SK-N-SH treated with all-trans-retinoic acid at 6 μM for 48 hours (cell line): ENCODE measurements at regions not wholly inside any gene's neighbourhood (a gene's known extent, or its start where the extent isn't known, plus 50 kb on each side); places are given as distances from the start of the nearest gene placed in this dataset.

ENCODE experiments used
- ATAC-seq: fragments of 200-7000 bp; cut with Tn5 transposase; 3 replicates; pipeline ENCODE4 v1.9.1; 2020; ENCODE audit warnings: mild to moderate bottlenecking, moderate library complexity
- ARNTL ChIP-seq: fragments of 450-650 bp; formaldehyde crosslinking; IDR thresholded peaks from 2 replicates; pipeline ENCODE4 v1.5.0; 2020; ENCODE audit warnings: low read depth, mild to moderate bottlenecking, moderate library complexity, borderline replicate concordance
- BACH2 ChIP-seq: fragments of 250-450 bp; sonication (Bioruptor Pico); IDR thresholded peaks from 2 replicates; pipeline ENCODE4 v1.9.0; 2021; ENCODE audit warnings: mild to moderate bottlenecking, borderline replicate concordance
- CSDC2 ChIP-seq: fragments of 250-450 bp; sonication (Bioruptor Pico); IDR thresholded peaks from 2 replicates; pipeline ENCODE4 v1.5.0; 2020; ENCODE audit warnings: mild to moderate bottlenecking, moderate library complexity
- ESRRG ChIP-seq: fragments of 250-450 bp; sonication (Bioruptor Pico); IDR thresholded peaks from 2 replicates; pipeline ENCODE4 v1.6.1; 2021; ENCODE audit warnings: mild to moderate bottlenecking
- GLIS3 ChIP-seq: fragments of 250-450 bp; sonication (Bioruptor Pico); IDR thresholded peaks from 2 replicates; pipeline ENCODE4 v1.5.0; 2020; ENCODE audit warnings: mild to moderate bottlenecking, moderate library complexity
- ISL1 ChIP-seq: fragments of 250-450 bp; sonication (Bioruptor Pico); IDR thresholded peaks from 2 replicates; pipeline ENCODE4 v2.1.2; 2022; ENCODE audit warnings: mild to moderate bottlenecking, moderate library complexity
- OSR1 ChIP-seq: fragments of 250-450 bp; sonication (Bioruptor Pico); IDR thresholded peaks from 2 replicates; pipeline ENCODE4 v1.8.0; 2022; ENCODE audit warnings: moderate library complexity, mild to moderate bottlenecking, inconsistent platforms
- PPARA ChIP-seq: fragments of 250-450 bp; sonication (Bioruptor Pico); IDR thresholded peaks from 2 replicates; pipeline ENCODE4 v1.5.0; 2020; ENCODE audit warnings: mild to moderate bottlenecking, borderline replicate concordance
- RARB ChIP-seq: fragments of 250-450 bp; sonication (Bioruptor Pico); IDR thresholded peaks from 2 replicates; pipeline ENCODE4 v1.8.0; 2021; ENCODE audit warnings: mild to moderate bottlenecking, moderate library complexity
- SNAI2 ChIP-seq: fragments of 250-450 bp; sonication (Bioruptor Pico); IDR thresholded peaks from 2 replicates; pipeline ENCODE4 v1.5.0; 2020; ENCODE audit warnings: mild to moderate bottlenecking, moderate library complexity
- TCF4 ChIP-seq: fragments of 250-450 bp; sonication (Bioruptor Pico); IDR thresholded peaks from 2 replicates; pipeline ENCODE4 v1.8.0; 2021; ENCODE audit warnings: mild to moderate bottlenecking, moderate library complexity, borderline replicate concordance
- TOX ChIP-seq: fragments of 250-450 bp; sonication (Bioruptor Pico); IDR thresholded peaks from 2 replicates; pipeline ENCODE4 v1.8.0; 2021; ENCODE audit warnings: mild to moderate bottlenecking, moderate library complexity, borderline replicate concordance
- ZC3H10 ChIP-seq: fragments of 250-450 bp; sonication (Bioruptor Pico); IDR thresholded peaks from 2 replicates; pipeline ENCODE4 v1.5.1; 2021; ENCODE audit warnings: mild to moderate bottlenecking, moderate library complexity
- ZFP30 ChIP-seq: fragments of 450-650 bp; formaldehyde crosslinking; IDR thresholded peaks from 2 replicates; pipeline ENCODE4 v1.5.0; 2022; ENCODE audit warnings: mild to moderate bottlenecking, moderate library complexity
- ZNF565 ChIP-seq: fragments of 450-650 bp; formaldehyde crosslinking; conservative IDR thresholded peaks from 2 replicates; pipeline ENCODE4 v1.5.0; 2020; ENCODE audit warnings: low read depth, mild to moderate bottlenecking, moderate library complexity
- TF ChIP-seq, protein P1 (sequence below): fragments of 250-450 bp; sonication (Bioruptor Pico); IDR thresholded peaks from 2 replicates; pipeline ENCODE4 v1.8.0; 2020; ENCODE audit warnings: mild to moderate bottlenecking, moderate library complexity, borderline replicate concordance
- TF ChIP-seq, protein P2 (sequence below): fragments of 250-450 bp; sonication (Bioruptor Pico); IDR thresholded peaks from 2 replicates; pipeline ENCODE4 v1.5.0; 2020; ENCODE audit warnings: mild to moderate bottlenecking, moderate library complexity
- TF ChIP-seq, protein P3 (sequence below): fragments of 250-450 bp; sonication (Bioruptor Pico); IDR thresholded peaks from 2 replicates; pipeline ENCODE4 v1.5.1; 2021; ENCODE audit warnings: mild to moderate bottlenecking, moderate library complexity
- TF ChIP-seq, protein P4 (sequence below): fragments of 250-450 bp; sonication (Bioruptor Pico); IDR thresholded peaks from 2 replicates; pipeline ENCODE4 v1.5.1; 2020; ENCODE audit warnings: low read depth, mild to moderate bottlenecking, moderate library complexity
- TF ChIP-seq, protein P5 (sequence below): fragments of 250-450 bp; sonication (Bioruptor Pico); IDR thresholded peaks from 2 replicates; pipeline ENCODE4 v1.8.0; 2021; ENCODE audit warnings: low read depth, mild to moderate bottlenecking, moderate library complexity, borderline replicate concordance

DNA sequence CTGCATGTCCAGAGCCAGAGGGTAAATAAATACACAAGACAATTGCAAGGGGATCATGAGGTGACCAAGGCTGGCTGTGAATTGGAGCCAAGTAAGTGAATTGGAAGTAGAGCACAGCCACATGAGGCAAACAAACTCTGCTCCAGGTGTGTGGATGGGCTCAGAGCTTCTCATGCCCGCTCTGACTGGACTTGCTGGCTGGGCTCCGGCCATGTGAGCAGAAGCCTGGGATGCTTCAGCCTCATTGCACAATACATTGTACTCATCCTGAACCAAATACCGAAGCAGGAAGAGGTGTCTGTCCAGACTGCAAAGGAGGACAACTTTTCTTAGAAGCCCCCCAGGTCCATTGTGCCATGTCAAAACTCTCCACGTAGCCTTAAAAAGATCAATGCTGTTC is 193.0 kb downstream of the TTC8 start:
- ATAC-seq: no peak
- TF ChIP-seq, protein P1, sequence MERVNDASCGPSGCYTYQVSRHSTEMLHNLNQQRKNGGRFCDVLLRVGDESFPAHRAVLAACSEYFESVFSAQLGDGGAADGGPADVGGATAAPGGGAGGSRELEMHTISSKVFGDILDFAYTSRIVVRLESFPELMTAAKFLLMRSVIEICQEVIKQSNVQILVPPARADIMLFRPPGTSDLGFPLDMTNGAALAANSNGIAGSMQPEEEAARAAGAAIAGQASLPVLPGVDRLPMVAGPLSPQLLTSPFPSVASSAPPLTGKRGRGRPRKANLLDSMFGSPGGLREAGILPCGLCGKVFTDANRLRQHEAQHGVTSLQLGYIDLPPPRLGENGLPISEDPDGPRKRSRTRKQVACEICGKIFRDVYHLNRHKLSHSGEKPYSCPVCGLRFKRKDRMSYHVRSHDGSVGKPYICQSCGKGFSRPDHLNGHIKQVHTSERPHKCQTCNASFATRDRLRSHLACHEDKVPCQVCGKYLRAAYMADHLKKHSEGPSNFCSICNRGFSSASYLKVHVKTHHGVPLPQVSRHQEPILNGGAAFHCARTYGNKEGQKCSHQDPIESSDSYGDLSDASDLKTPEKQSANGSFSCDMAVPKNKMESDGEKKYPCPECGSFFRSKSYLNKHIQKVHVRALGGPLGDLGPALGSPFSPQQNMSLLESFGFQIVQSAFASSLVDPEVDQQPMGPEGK (CRISPR knock-in tag): no peak
- no peak for TF ChIP-seq ARNTL (CRISPR knock-in tag)
- TF ChIP-seq BACH2 (CRISPR knock-in tag): no peak
- no peak for TF ChIP-seq ZC3H10 (CRISPR knock-in tag)
- no peak for TF ChIP-seq GLIS3 (CRISPR knock-in tag)
- TF ChIP-seq, protein P2, sequence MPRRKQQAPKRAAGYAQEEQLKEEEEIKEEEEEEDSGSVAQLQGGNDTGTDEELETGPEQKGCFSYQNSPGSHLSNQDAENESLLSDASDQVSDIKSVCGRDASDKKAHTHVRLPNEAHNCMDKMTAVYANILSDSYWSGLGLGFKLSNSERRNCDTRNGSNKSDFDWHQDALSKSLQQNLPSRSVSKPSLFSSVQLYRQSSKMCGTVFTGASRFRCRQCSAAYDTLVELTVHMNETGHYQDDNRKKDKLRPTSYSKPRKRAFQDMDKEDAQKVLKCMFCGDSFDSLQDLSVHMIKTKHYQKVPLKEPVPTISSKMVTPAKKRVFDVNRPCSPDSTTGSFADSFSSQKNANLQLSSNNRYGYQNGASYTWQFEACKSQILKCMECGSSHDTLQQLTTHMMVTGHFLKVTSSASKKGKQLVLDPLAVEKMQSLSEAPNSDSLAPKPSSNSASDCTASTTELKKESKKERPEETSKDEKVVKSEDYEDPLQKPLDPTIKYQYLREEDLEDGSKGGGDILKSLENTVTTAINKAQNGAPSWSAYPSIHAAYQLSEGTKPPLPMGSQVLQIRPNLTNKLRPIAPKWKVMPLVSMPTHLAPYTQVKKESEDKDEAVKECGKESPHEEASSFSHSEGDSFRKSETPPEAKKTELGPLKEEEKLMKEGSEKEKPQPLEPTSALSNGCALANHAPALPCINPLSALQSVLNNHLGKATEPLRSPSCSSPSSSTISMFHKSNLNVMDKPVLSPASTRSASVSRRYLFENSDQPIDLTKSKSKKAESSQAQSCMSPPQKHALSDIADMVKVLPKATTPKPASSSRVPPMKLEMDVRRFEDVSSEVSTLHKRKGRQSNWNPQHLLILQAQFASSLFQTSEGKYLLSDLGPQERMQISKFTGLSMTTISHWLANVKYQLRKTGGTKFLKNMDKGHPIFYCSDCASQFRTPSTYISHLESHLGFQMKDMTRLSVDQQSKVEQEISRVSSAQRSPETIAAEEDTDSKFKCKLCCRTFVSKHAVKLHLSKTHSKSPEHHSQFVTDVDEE: no peak
- TF ChIP-seq, protein P3, sequence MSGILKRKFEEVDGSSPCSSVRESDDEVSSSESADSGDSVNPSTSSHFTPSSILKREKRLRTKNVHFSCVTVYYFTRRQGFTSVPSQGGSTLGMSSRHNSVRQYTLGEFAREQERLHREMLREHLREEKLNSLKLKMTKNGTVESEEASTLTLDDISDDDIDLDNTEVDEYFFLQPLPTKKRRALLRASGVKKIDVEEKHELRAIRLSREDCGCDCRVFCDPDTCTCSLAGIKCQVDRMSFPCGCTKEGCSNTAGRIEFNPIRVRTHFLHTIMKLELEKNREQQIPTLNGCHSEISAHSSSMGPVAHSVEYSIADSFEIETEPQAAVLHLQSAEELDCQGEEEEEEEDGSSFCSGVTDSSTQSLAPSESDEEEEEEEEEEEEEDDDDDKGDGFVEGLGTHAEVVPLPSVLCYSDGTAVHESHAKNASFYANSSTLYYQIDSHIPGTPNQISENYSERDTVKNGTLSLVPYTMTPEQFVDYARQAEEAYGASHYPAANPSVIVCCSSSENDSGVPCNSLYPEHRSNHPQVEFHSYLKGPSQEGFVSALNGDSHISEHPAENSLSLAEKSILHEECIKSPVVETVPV: no peak
- TF ChIP-seq TCF4 (CRISPR knock-in tag): no peak
- TF ChIP-seq SNAI2 (CRISPR knock-in tag): no peak
- TF ChIP-seq ISL1: no peak
- no peak for TF ChIP-seq CSDC2

DNA sequence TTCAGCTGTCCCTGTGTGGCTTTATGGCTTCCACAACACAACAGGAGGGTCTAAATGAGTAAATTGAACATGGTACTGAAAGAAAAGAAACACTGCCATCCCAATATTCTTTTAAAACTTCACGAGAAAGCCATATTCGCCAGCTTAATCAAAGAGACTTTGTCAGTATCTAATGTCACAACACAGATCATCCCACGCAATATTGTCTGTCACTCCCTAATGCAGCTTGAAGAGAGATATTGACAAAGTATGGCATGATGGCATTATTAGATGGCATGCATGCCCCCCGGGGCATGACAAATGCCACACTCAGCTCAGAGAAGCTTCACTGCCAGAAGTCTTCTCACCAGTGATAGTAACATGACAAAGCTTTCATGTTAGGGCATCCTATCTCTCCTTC is 197.8 kb downstream of the TTC8 start:
- TF ChIP-seq ZNF565 (CRISPR knock-in tag): no peak
- TF ChIP-seq, all 23 proteins: peak for 0
- no peak for ATAC-seq

DNA sequence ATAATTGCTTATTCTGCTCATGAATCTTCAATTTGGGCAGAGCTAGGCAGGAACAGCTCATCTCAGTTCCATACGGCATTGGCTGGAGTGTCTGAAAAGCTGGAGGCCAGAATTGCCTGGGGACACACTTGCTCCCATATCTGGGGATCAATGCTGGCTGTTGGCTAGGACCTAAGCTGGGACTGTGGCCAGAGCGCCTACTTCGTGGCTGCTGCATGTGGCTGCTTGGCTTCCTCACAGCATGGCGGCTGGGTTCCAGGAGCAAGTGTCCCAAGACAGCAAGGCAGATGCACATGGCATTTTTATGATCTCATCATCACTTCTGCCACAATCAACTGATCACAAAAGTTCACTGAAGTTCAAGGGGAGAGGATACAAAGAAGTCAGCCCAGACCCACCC is 200.2 kb downstream of the TTC8 start:
- no peak for ATAC-seq
- 0 out of 2 replicates have a peak, but pooled peaks have one; percentile 32 for TF ChIP-seq ZNF565 (CRISPR knock-in tag)
- TF ChIP-seq PPARA: no peak
- no peak for TF ChIP-seq ESRRG (CRISPR knock-in tag)

DNA sequence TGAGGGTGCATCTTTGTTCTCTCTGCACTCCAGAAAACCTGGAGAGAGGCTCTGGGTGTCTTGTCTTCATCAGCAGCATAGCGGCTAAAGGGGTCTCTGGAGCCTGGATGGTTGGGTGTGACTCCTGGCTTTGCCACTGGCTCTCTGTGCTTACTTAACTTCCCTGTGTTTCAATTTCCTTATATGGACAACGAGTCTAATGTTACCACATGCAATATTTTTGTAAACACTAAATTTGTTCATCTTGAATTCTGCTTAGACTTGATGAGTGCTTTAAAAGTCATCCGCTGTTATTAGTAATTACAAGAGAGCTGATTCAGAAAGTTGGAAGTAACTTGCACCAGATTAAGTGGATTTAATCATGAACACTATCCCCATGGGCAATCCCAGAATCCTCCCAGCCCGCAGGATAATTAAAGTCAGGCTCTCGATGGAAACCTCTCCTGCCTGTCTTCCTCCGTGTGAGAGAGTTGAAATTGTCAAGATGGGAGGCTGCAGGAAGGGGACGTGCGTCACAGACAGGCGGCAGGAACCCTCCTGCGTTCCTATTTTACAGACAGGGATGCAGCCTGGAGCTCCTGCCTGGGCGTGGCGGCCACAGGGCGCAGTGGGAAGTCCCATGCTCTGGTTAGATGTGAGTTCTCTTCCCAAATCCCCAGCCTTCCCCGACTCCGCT is 201.2 kb downstream of the TTC8 start:
- ATAC-seq: no peak
- TF ChIP-seq, protein P1 (CRISPR knock-in tag): no peak
- no peak for TF ChIP-seq OSR1 (CRISPR knock-in tag)
- TF ChIP-seq, protein P2: no peak
- TF ChIP-seq, protein P4, sequence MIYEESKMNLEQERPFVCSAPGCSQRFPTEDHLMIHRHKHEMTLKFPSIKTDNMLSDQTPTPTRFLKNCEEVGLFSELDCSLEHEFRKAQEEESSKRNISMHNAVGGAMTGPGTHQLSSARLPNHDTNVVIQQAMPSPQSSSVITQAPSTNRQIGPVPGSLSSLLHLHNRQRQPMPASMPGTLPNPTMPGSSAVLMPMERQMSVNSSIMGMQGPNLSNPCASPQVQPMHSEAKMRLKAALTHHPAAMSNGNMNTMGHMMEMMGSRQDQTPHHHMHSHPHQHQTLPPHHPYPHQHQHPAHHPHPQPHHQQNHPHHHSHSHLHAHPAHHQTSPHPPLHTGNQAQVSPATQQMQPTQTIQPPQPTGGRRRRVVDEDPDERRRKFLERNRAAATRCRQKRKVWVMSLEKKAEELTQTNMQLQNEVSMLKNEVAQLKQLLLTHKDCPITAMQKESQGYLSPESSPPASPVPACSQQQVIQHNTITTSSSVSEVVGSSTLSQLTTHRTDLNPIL (CRISPR knock-in tag): no peak
- no peak for TF ChIP-seq GLIS3 (CRISPR knock-in tag)
- no peak for TF ChIP-seq BACH2 (CRISPR knock-in tag)
- no peak for TF ChIP-seq PPARA
- no peak for TF ChIP-seq TOX (CRISPR knock-in tag)
- no peak for TF ChIP-seq ZFP30 (CRISPR knock-in tag)
- no peak for TF ChIP-seq TCF4 (CRISPR knock-in tag)
- no peak for TF ChIP-seq RARB (CRISPR knock-in tag)
- TF ChIP-seq ISL1: no peak
- TF ChIP-seq, protein P5, sequence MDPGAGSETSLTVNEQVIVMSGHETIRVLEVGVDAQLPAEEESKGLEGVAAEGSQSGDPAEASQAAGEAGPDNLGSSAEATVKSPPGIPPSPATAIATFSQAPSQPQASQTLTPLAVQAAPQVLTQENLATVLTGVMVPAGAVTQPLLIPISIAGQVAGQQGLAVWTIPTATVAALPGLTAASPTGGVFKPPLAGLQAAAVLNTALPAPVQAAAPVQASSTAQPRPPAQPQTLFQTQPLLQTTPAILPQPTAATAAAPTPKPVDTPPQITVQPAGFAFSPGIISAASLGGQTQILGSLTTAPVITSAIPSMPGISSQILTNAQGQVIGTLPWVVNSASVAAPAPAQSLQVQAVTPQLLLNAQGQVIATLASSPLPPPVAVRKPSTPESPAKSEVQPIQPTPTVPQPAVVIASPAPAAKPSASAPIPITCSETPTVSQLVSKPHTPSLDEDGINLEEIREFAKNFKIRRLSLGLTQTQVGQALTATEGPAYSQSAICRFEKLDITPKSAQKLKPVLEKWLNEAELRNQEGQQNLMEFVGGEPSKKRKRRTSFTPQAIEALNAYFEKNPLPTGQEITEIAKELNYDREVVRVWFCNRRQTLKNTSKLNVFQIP: no peak
- TF ChIP-seq CSDC2: no peak
